ENCODE measurements at regions not wholly inside any gene's neighbourhood (a gene's known extent, or its start where the extent isn't known, plus 50 kb on each side); places are given as distances from the start of the nearest gene placed in this dataset.

GRCh38 chr16:64356267-64356666, 765.6 kb downstream of the CDH11 start:
- peak; percentile 56; the same call in 1 of the 2 replicates for TF ChIP-seq POLR2AphosphoS5 (IDR thresholded peaks at IDR 0.05; ENCODE audit: borderline replicate concordance, low read depth, low read length)
- no peak for TF ChIP-seq EZH2 (IDR thresholded peaks at IDR 0.05)

All from SK-N-MC (cell line).